ENCODE measurements at regions not wholly inside any gene's neighbourhood (a gene's known extent, or its start where the extent isn't known, plus 50 kb on each side); places are given as distances from the start of the nearest gene placed in this dataset.

- no peaks in the 10 kb centered on the region for H3K9me3 ChIP-seq (ENCODE audit: low read depth, low read length)
- no peaks in the 10 kb centered on the region for H3K4me1 ChIP-seq (ENCODE audit: insufficient read depth, low read length)
- no peak overlapping the region for H3K4me2 ChIP-seq (ENCODE audit: insufficient read depth, low read length)
- no peak overlapping the region for H2AFZ ChIP-seq (ENCODE audit: low read length)
- H3K36me3 ChIP-seq (ENCODE audit: insufficient read depth, low read length): no peaks in the 10 kb centered on the region
- no peaks in the 10 kb centered on the region for H3K79me2 ChIP-seq (ENCODE audit: insufficient read depth, low read length)
- H4K20me1 ChIP-seq (ENCODE audit: insufficient read depth, low read length): no peaks in the 10 kb centered on the region
- no peaks in the 10 kb centered on the region for H3K27me3 ChIP-seq (ENCODE audit: insufficient read depth, low read length)
- no peak overlapping the region for H3K4me3 ChIP-seq (ENCODE audit: insufficient read depth, low read length)
- H3K27ac ChIP-seq (ENCODE audit: low read depth, low read length): no peak overlapping the region
- TF ChIP-seq, protein P1, sequence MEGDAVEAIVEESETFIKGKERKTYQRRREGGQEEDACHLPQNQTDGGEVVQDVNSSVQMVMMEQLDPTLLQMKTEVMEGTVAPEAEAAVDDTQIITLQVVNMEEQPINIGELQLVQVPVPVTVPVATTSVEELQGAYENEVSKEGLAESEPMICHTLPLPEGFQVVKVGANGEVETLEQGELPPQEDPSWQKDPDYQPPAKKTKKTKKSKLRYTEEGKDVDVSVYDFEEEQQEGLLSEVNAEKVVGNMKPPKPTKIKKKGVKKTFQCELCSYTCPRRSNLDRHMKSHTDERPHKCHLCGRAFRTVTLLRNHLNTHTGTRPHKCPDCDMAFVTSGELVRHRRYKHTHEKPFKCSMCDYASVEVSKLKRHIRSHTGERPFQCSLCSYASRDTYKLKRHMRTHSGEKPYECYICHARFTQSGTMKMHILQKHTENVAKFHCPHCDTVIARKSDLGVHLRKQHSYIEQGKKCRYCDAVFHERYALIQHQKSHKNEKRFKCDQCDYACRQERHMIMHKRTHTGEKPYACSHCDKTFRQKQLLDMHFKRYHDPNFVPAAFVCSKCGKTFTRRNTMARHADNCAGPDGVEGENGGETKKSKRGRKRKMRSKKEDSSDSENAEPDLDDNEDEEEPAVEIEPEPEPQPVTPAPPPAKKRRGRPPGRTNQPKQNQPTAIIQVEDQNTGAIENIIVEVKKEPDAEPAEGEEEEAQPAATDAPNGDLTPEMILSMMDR (IDR thresholded peaks at IDR 0.05; ENCODE audit: extremely low read depth, low read depth, low read length): no peak
- DNase-seq (ENCODE audit: insufficient read length, low spot score, missing footprints): no peak
These were observed 225.4 kb upstream of the AGA start for GRCh38 chr4:177667687-177668086.

DNA sequence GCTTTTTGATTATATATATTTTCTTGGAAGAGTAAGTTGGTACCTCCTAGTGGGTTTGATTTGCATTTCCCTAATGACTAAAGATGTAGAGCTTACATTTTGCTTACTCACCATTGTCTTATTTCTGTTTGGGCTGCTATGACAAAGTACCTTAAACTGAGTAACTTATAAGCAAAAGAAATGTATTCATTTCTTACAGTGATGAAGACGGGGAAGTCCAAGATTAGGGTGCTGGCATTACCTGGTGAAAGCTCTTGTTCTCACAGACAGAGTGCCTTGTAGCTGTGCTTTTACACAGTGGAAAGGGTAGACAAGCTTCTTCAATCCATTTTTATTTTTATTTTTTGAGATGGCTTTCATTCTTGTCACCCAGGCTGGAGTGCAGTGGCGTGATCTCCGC lies 229.2 kb upstream of the AGA start:
- Histone ChIP-seq H3K79me2 (ENCODE audit: insufficient read depth, low read length) (no peaks in the 10 kb centered on the region), H3K9me3 (ENCODE audit: low read depth, low read length) (no peaks in the 10 kb centered on the region), H4K20me1 (ENCODE audit: insufficient read depth, low read length) (no peaks in the 10 kb centered on the region), H3K4me1 (ENCODE audit: insufficient read depth, low read length) (no peaks in the 10 kb centered on the region), H3K27me3 (ENCODE audit: insufficient read depth, low read length) (no peaks in the 10 kb centered on the region), H3K36me3 (ENCODE audit: insufficient read depth, low read length) (no peaks in the 10 kb centered on the region), H3K27ac (ENCODE audit: low read depth, low read length) (no peak overlapping the region), H3K4me2 (ENCODE audit: insufficient read depth, low read length) (no peak overlapping the region), H3K4me3 (ENCODE audit: insufficient read depth, low read length) (no peak overlapping the region), H2AFZ (ENCODE audit: low read length) (no peak overlapping the region)
- peak; percentile 13 for DNase-seq (ENCODE audit: insufficient read length, low spot score, missing footprints)
- TF ChIP-seq, protein P1 (IDR thresholded peaks at IDR 0.05; ENCODE audit: extremely low read depth, low read depth, low read length): no peak

- Histone ChIP-seq H3K79me2 (ENCODE audit: insufficient read depth, low read length) (no peaks in the 10 kb centered on the region), H3K27ac (ENCODE audit: low read depth, low read length) (no peak overlapping the region), H3K4me2 (ENCODE audit: insufficient read depth, low read length) (no peak overlapping the region), H3K9me3 (ENCODE audit: low read depth, low read length) (no peaks in the 10 kb centered on the region), H3K27me3 (ENCODE audit: insufficient read depth, low read length) (no peaks in the 10 kb centered on the region), H4K20me1 (ENCODE audit: insufficient read depth, low read length) (no peaks in the 10 kb centered on the region), H3K4me3 (ENCODE audit: insufficient read depth, low read length) (no peak overlapping the region), H2AFZ (ENCODE audit: low read length) (no peak overlapping the region), H3K36me3 (ENCODE audit: insufficient read depth, low read length) (no peaks in the 10 kb centered on the region), H3K4me1 (ENCODE audit: insufficient read depth, low read length) (no peaks in the 10 kb centered on the region)
- TF ChIP-seq, protein P1 (IDR thresholded peaks at IDR 0.05; ENCODE audit: extremely low read depth, low read depth, low read length): no peak
- no peak for DNase-seq (ENCODE audit: insufficient read length, low spot score, missing footprints)
These were observed 229.6 kb upstream of the AGA start for GRCh38 chr4:177671845-177672244.

GRCh38 chr4:177673985-177674489 lies 231.8 kb upstream of the AGA start:
- no peaks in the 10 kb centered on the region for H4K20me1 ChIP-seq (ENCODE audit: insufficient read depth, low read length)
- no peak overlapping the region for H3K27ac ChIP-seq (ENCODE audit: low read depth, low read length)
- H3K36me3 ChIP-seq (ENCODE audit: insufficient read depth, low read length): no peaks in the 10 kb centered on the region
- H3K9me3 ChIP-seq (ENCODE audit: low read depth, low read length): no peaks in the 10 kb centered on the region
- H3K79me2 ChIP-seq (ENCODE audit: insufficient read depth, low read length): no peaks in the 10 kb centered on the region
- H3K4me2 ChIP-seq (ENCODE audit: insufficient read depth, low read length): no peak overlapping the region
- H3K4me1 ChIP-seq (ENCODE audit: insufficient read depth, low read length): no peaks in the 10 kb centered on the region
- H3K27me3 ChIP-seq (ENCODE audit: insufficient read depth, low read length): no peaks in the 10 kb centered on the region
- H2AFZ ChIP-seq (ENCODE audit: low read length): no peak overlapping the region
- no peak overlapping the region for H3K4me3 ChIP-seq (ENCODE audit: insufficient read depth, low read length)
- TF ChIP-seq, protein P1 (IDR thresholded peaks at IDR 0.05; ENCODE audit: extremely low read depth, low read depth, low read length): no peak
- no peak for DNase-seq (ENCODE audit: insufficient read length, low spot score, missing footprints)
